ENCODE measurements at regions not wholly inside any gene's neighbourhood (a gene's known extent, or its start where the extent isn't known, plus 50 kb on each side); places are given as distances from the start of the nearest gene placed in this dataset.

GRCh38 chr4:31645236-31645635, 925.1 kb downstream of the PCDH7 start:
- TF ChIP-seq GATA2 (IDR thresholded peaks at IDR 0.05; ENCODE audit: low read depth, low read length) (no peak), GATA3 (IDR thresholded peaks at IDR 0.05; ENCODE audit: low read depth, low read length) (no peak)

All from SH-SY5Y (cell line).